Erythroblast (primary cell): ENCODE measurements at regions not wholly inside any gene's neighbourhood (a gene's known extent, or its start where the extent isn't known, plus 50 kb on each side); places are given as distances from the start of the nearest gene placed in this dataset.

Experiments used
- GATA1 ChIP-seq: IDR thresholded peaks from 2 replicates; pipeline ENCODE4 v1.6.1; 2011; ENCODE audit warnings: low read depth, mild to moderate bottlenecking, control low read depth, low read length, moderate library complexity
- POLR2A ChIP-seq: IDR thresholded peaks from 2 replicates; pipeline ENCODE4 v1.6.1; 2011; ENCODE audit warnings: mild to moderate bottlenecking, low read length

DNA sequence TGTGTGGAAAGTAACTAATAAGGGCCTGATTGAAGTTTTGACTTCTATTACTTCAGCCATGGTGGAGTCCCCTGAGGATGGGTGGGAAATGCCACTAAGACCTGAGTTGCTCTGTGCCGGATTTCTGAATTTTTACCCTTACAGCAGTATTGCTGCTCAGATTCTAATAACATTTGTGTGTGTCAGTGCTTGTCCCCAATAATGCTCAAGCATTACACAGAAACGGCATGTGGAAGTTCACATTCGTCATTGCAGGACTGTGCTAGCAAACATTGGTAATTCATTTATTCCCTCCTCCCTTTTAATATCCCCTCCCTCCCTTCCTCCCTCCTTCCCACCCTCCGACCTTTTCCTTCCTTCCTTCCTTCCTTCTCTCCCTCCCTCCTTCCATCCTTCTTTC is 484.5 kb upstream of the ONECUT1 start:
- TF ChIP-seq POLR2A (no peak), GATA1 (no peak)
